K562 (cell line): ENCODE measurements at regions not wholly inside any gene's neighbourhood (a gene's known extent, or its start where the extent isn't known, plus 50 kb on each side); places are given as distances from the start of the nearest gene placed in this dataset.

Experiments used
- ATAC-seq: fragments of 200-7000 bp; cut with Tn5 transposase; 3 replicates; pipeline ENCODE4 v1.9.1; 2020; ENCODE audit warnings: moderate library complexity
- BruUV-seq: library from RNA; stranded (reverse); fragments of 400-500 nt; replicated peaks from 2 replicates; lab custom pipeline; 2021; lab: Mats Ljungman, UMichigan
- CTCF ChIA-PET: fragments of 300-600 bp; formaldehyde crosslinking; extraction: SDS; loops from one replicate; lab custom pipeline; 2021; ENCODE audit warnings: low intra/inter-chr PET ratio; lab: Yijun Ruan, JAX
- POLR2A ChIA-PET: fragments of 300-600, 350-650 bp; sonication (Branson Sonifier 250); formaldehyde crosslinking; extraction: SDS; loops from one replicate; lab custom pipeline; 2021; ENCODE audit warnings: antibody characterized with exemption, inconsistent platforms; lab: Yijun Ruan, JAX
- DNase-seq, 4 experiments: peaks; one replicate each; pipeline versions ENCODE4 v3.0.0 to v3.0.0-alpha.2; 2011 to 2018; ENCODE audit warnings: low spot score in 3 of 4, mixed read lengths in 3 of 4; ENCODE audit errors: extremely low read depth in 1 of 4
- FAIRE-seq: peaks from 2 replicates; lab custom pipeline; 2011; peaks lifted over from hg19 to GRCh38; lab: Jason Lieb, UNC
- H2AFZ ChIP-seq: 2 replicates; pipeline ENCODE4 v1.6.0; 2011; ENCODE audit warnings: low read depth, low read length, control low read depth, inconsistent platforms
- H3K27ac ChIP-seq: fragments of 200-600 bp; 3 replicates; pipeline ENCODE4 v1.8.0; 2011; ENCODE audit warnings: low read depth, mild to moderate bottlenecking, control low read depth, inconsistent platforms, low read length, moderate library complexity, mixed read lengths; ENCODE audit errors: extremely low read depth
- H3K27me3 ChIP-seq, 2 experiments: fragments of 300-600 bp in 1 of 2; 2 replicates in 1 of 2; 3 replicates in 1 of 2; pipeline versions ENCODE4 v1.6.0 to v1.8.0; 2011; ENCODE audit warnings: inconsistent platforms in 2 of 2, low read length in 2 of 2, mild to moderate bottlenecking in 1 of 2, mixed read lengths in 1 of 2, moderate library complexity in 1 of 2; ENCODE audit not compliant: control insufficient read depth in 2 of 2, insufficient read depth in 2 of 2
- H3K36me3 ChIP-seq: fragments of 300-600 bp; 3 replicates; pipeline ENCODE4 v1.8.0; 2011; ENCODE audit warnings: mild to moderate bottlenecking, low read length, inconsistent platforms; ENCODE audit not compliant: control insufficient read depth, insufficient read depth
- H3K4me1 ChIP-seq, 2 experiments: fragments of 200-600 bp in 1 of 2; replicated peaks in 1 of 2; 2 replicates in 1 of 2; 3 replicates in 1 of 2; pipeline versions ENCODE4 v1.5.1 to v1.8.0; 2011; ENCODE audit warnings: inconsistent platforms in 2 of 2, low read length in 2 of 2, mild to moderate bottlenecking in 1 of 2, mixed read lengths in 1 of 2, moderate library complexity in 1 of 2; ENCODE audit not compliant: control insufficient read depth in 2 of 2, insufficient read depth in 2 of 2
- H3K4me2 ChIP-seq: 2 replicates; pipeline ENCODE4 v1.6.1; 2011; ENCODE audit warnings: low read length, control low read depth, inconsistent platforms, mixed read lengths; ENCODE audit not compliant: insufficient read depth
- H3K4me3 ChIP-seq: fragments of 200-600 bp; sonication (generic), shearing (Covaris generic); 2 replicates; pipeline ENCODE4 v1.5.1; 2016; ENCODE audit warnings: control low read depth, inconsistent platforms
- H3K79me2 ChIP-seq: fragments of 200-600 bp; 3 replicates; pipeline ENCODE4 v1.8.0; 2011; ENCODE audit warnings: low read length, inconsistent platforms; ENCODE audit not compliant: control insufficient read depth, insufficient read depth
- H3K9ac ChIP-seq, 2 experiments: 2 replicates each; pipeline versions ENCODE4 v1.6.0 to v1.6.1; 2011; ENCODE audit warnings: low read depth in 2 of 2, low read length in 2 of 2, control low read depth in 1 of 2, inconsistent platforms in 1 of 2, mild to moderate bottlenecking in 1 of 2, mixed read lengths in 1 of 2; ENCODE audit not compliant: insufficient read depth in 1 of 2
- H3K9me1 ChIP-seq: one replicate; pipeline ENCODE4 v1.6.0; 2011; ENCODE audit warnings: inconsistent platforms, mild to moderate bottlenecking, low read length, moderate library complexity; ENCODE audit not compliant: control insufficient read depth, insufficient read depth
- H3K9me3 ChIP-seq: replicated peaks from 2 replicates; pipeline ENCODE4 v1.5.1; 2011; ENCODE audit warnings: low read depth, low read length, inconsistent platforms; ENCODE audit not compliant: control insufficient read depth, insufficient read depth
- H4K20me1 ChIP-seq: replicated peaks from 2 replicates; pipeline ENCODE4 v1.6.1; 2011; ENCODE audit warnings: low read length, inconsistent platforms, mixed read lengths; ENCODE audit not compliant: control insufficient read depth, insufficient read depth
- DMBX1 ChIP-seq: fragments of 250-450 bp; sonication (Bioruptor Pico); IDR thresholded peaks from 2 replicates; pipeline ENCODE4 v1.8.0; 2022; ENCODE audit warnings: inconsistent platforms, mild to moderate bottlenecking, moderate library complexity, borderline replicate concordance
- NFXL1 ChIP-seq: fragments of 450-650 bp; formaldehyde crosslinking; IDR thresholded peaks from 2 replicates; pipeline ENCODE4 v1.4.0; 2021; ENCODE audit warnings: mild to moderate bottlenecking
- NR2F6 ChIP-seq: fragments of 450-650 bp; formaldehyde crosslinking; IDR thresholded peaks from 2 replicates; pipeline ENCODE4 v1.4.0; 2020; ENCODE audit warnings: mild to moderate bottlenecking
- POU5F1 ChIP-seq: fragments of 150-350 bp; IDR thresholded peaks from 2 replicates; pipeline ENCODE4 v1.6.1; 2014; ENCODE audit warnings: borderline replicate concordance, low read length, low read depth, mild to moderate bottlenecking; ENCODE audit not compliant: partially characterized antibody
- SAFB2 ChIP-seq: fragments of 200-400 bp; formaldehyde crosslinking; IDR thresholded peaks from 2 replicates; pipeline ENCODE4 v1.6.1; 2018; ENCODE audit warnings: borderline replicate concordance, low read length, low read depth, moderate library complexity; ENCODE audit not compliant: severe bottlenecking
- ZKSCAN3 ChIP-seq: fragments of 250-450 bp; sonication (Bioruptor Pico); IDR thresholded peaks from 2 replicates; pipeline ENCODE4 v1.4.0; 2020
- WGBS: fragments of 100-300 bp; shearing (Covaris generic); methylation state at CpG from one replicate; pipeline ENCODE4 v1.1.6; 2016; ENCODE audit warnings: low coverage, mixed read lengths; ENCODE audit not compliant: insufficient coverage; ENCODE audit errors: missing lambda C conversion rate; 5-methylcytosine and 5-hydroxymethylcytosine counted together
- in situ Hi-C: fragments of 300-500 bp; cut with MboI; formaldehyde crosslinking; loops from 4 replicates; pipeline ENCODE4 v1.15.0; 2018; ENCODE audit warnings: inconsistent platforms, mixed read lengths
- intact Hi-C: fragments of 100-400 bp; cut with micrococcal nuclease; formaldehyde crosslinking; loops from 2 replicates; pipeline ENCODE4 v1.14.2; 2022
- TF ChIP-seq, protein P1 (sequence below): sonication (generic); IDR thresholded peaks from 2 replicates; pipeline ENCODE4 v1.6.1; 2016
- TF ChIP-seq, protein P2 (sequence below): fragments of 450-650 bp; IDR thresholded peaks from 2 replicates; pipeline ENCODE4 v1.6.1; 2016; ENCODE audit warnings: low read depth
- TF ChIP-seq, protein P3 (sequence below): fragments of 250-450 bp; sonication (Bioruptor Pico); IDR thresholded peaks from 2 replicates; pipeline ENCODE4 v1.5.0; 2021
- TF ChIP-seq, protein P4 (sequence below), 2 experiments: fragments of 450-650 bp; IDR thresholded peaks; 2 replicates each; pipeline ENCODE4 v1.6.1; 2016

DNA sequence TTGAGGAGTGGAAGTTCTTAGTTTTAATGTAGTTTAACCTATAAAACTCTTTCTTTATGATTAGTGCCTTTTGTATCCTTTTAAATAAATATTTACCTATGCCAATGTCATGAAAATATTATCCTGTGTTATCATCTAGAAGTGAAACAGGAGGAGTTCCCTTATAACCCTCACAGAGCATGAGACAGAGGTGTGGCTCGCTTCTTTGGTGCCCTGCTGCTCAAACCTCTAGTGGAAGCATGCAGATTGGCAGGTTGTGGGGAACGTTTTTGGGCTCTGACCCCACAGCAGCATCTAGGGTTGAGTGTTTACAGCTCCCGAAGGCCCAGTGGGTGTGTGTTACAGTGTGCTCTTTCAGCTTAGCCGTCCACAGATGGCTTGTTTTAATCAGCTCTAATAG is 459.4 kb upstream of the AZI2 start:
- ChIA-PET POLR2A (no interaction called here), CTCF (no interaction called here)
- no peaks in the 10 kb centered on the region for H3K36me3 ChIP-seq
- no peaks in the 10 kb centered on the region for H3K79me2 ChIP-seq
- H2AFZ ChIP-seq = no peak overlapping the region
- FAIRE-seq (no peak), ATAC-seq (no peak), DNase-seq (no peak)
- no peaks in the 10 kb centered on the region for H4K20me1 ChIP-seq
- no peak overlapping the region for H3K4me2 ChIP-seq
- H3K9me3 ChIP-seq = no peaks in the 10 kb centered on the region
- WGBS = 0% methylated on average over 4 of the region's 4 CpGs
- H3K9ac ChIP-seq = no peak overlapping the region
- in situ Hi-C loops = no loop called here
- no TSS peak for BruUV-seq
- H3K27me3 ChIP-seq = no peaks in the 10 kb centered on the region
- intact Hi-C loops = no loop called here
- H3K9me1 ChIP-seq = no peaks in the 10 kb centered on the region
- no peak overlapping the region for H3K27ac ChIP-seq
- no peaks in the 10 kb centered on the region for H3K4me1 ChIP-seq
- H3K4me3 ChIP-seq = no peak overlapping the region
- TF ChIP-seq, protein P1, sequence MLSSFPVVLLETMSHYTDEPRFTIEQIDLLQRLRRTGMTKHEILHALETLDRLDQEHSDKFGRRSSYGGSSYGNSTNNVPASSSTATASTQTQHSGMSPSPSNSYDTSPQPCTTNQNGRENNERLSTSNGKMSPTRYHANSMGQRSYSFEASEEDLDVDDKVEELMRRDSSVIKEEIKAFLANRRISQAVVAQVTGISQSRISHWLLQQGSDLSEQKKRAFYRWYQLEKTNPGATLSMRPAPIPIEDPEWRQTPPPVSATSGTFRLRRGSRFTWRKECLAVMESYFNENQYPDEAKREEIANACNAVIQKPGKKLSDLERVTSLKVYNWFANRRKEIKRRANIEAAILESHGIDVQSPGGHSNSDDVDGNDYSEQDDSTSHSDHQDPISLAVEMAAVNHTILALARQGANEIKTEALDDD = no peak
- TF ChIP-seq POU5F1 = no peak
- TF ChIP-seq ZKSCAN3 (CRISPR knock-in tag) = no peak
- TF ChIP-seq, protein P2, sequence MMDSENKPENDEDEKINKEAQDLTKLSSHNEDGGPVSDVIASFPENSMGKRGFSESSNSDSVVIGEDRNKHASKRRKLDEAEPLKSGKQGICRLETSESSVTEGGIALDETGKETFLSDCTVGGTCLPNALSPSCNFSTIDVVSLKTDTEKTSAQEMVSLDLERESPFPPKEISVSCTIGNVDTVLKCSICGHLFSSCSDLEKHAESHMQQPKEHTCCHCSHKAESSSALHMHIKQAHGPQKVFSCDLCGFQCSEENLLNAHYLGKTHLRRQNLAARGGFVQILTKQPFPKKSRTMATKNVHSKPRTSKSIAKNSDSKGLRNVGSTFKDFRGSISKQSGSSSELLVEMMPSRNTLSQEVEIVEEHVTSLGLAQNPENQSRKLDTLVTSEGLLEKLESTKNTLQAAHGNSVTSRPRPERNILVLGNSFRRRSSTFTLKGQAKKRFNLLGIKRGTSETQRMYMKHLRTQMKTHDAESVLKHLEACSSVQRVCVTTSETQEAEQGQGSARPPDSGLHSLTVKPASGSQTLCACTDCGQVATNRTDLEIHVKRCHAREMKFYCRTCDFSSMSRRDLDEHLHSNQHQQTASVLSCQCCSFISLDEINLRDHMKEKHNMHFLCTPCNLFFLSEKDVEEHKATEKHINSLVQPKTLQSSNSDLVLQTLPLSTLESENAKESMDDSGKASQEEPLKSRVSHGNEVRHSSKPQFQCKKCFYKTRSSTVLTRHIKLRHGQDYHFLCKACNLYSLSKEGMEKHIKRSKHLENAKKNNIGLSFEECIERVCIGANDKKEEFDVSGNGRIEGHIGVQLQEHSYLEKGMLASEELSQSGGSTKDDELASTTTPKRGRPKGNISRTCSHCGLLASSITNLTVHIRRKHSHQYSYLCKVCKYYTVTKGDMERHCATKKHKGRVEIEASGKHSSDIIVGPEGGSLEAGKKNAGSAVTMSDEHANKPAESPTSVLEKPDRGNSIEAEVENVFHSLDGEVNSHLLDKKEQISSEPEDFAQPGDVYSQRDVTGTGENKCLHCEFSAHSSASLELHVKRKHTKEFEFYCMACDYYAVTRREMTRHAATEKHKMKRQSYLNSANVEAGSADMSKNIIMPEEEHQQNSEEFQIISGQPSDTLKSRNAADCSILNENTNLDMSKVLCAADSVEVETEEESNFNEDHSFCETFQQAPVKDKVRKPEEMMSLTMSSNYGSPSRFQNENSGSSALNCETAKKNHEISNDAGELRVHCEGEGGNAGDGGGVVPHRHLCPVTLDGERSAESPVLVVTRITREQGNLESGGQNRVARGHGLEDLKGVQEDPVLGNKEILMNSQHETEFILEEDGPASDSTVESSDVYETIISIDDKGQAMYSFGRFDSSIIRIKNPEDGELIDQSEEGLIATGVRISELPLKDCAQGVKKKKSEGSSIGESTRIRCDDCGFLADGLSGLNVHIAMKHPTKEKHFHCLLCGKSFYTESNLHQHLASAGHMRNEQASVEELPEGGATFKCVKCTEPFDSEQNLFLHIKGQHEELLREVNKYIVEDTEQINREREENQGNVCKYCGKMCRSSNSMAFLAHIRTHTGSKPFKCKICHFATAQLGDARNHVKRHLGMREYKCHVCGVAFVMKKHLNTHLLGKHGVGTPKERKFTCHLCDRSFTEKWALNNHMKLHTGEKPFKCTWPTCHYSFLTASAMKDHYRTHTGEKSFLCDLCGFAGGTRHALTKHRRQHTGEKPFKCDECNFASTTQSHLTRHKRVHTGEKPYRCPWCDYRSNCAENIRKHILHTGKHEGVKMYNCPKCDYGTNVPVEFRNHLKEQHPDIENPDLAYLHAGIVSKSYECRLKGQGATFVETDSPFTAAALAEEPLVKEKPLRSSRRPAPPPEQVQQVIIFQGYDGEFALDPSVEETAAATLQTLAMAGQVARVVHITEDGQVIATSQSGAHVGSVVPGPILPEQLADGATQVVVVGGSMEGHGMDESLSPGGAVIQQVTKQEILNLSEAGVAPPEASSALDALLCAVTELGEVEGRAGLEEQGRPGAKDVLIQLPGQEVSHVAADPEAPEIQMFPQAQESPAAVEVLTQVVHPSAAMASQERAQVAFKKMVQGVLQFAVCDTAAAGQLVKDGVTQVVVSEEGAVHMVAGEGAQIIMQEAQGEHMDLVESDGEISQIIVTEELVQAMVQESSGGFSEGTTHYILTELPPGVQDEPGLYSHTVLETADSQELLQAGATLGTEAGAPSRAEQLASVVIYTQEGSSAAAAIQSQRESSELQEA = no peak
- TF ChIP-seq NR2F6 (CRISPR knock-in tag) = no peak
- TF ChIP-seq NFXL1 (CRISPR knock-in tag) = no peak
- TF ChIP-seq, protein P3, sequence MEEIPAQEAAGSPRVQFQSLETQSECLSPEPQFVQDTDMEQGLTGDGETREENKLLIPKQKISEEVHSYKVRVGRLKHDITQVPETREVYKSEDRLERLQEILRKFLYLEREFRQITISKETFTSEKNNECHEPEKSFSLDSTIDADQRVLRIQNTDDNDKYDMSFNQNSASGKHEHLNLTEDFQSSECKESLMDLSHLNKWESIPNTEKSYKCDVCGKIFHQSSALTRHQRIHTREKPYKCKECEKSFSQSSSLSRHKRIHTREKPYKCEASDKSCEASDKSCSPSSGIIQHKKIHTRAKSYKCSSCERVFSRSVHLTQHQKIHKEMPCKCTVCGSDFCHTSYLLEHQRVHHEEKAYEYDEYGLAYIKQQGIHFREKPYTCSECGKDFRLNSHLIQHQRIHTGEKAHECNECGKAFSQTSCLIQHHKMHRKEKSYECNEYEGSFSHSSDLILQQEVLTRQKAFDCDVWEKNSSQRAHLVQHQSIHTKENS (CRISPR knock-in tag) = no peak
- TF ChIP-seq SAFB2 = no peak
- no peak for TF ChIP-seq DMBX1 (CRISPR knock-in tag)
- TF ChIP-seq, protein P4, sequence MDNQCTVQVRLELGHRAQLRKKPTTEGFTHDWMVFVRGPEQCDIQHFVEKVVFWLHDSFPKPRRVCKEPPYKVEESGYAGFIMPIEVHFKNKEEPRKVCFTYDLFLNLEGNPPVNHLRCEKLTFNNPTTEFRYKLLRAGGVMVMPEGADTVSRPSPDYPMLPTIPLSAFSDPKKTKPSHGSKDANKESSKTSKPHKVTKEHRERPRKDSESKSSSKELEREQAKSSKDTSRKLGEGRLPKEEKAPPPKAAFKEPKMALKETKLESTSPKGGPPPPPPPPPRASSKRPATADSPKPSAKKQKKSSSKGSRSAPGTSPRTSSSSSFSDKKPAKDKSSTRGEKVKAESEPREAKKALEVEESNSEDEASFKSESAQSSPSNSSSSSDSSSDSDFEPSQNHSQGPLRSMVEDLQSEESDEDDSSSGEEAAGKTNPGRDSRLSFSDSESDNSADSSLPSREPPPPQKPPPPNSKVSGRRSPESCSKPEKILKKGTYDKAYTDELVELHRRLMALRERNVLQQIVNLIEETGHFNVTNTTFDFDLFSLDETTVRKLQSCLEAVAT (IDR thresholded peaks at IDR 0.05) = no peak
